Loucy (cell line): ENCODE measurements at regions not wholly inside any gene's neighbourhood (a gene's known extent, or its start where the extent isn't known, plus 50 kb on each side); places are given as distances from the start of the nearest gene placed in this dataset.

ENCODE experiments used
- EZH2phosphoT487 ChIP-seq: fragments of 200-600 bp; IDR thresholded peaks from 2 replicates; pipeline ENCODE4 v1.6.1; 2018; ENCODE audit warnings: antibody characterized with exemption, mild to moderate bottlenecking, moderate library complexity, borderline replicate concordance
- TF ChIP-seq, protein P1 (sequence below): fragments of 200-600 bp; sonication (generic); conservative IDR thresholded peaks from 2 replicates; pipeline ENCODE4 v1.5.1; 2014; ENCODE audit warnings: mild to moderate bottlenecking, antibody characterized with exemption, low read length

DNA sequence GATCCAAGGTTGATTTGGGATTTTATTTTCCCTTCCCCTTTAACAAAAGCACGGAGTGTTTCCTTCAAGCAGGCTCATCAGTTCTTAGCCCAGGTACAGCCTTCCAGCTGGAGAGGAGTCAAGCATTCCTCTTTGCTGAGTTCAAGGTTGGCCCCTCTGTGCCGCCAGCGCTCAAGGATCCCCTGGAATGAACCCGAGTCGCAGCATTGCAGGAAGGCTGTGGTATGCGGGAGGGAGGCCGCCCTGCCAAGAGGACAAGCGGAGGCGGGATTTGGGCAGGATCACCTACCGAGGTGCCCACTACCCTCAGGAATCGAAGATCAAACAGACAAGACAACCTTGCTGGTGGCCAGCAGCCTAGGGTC is 53.9 kb upstream of the NCOR2 start:
- TF ChIP-seq, protein P1, sequence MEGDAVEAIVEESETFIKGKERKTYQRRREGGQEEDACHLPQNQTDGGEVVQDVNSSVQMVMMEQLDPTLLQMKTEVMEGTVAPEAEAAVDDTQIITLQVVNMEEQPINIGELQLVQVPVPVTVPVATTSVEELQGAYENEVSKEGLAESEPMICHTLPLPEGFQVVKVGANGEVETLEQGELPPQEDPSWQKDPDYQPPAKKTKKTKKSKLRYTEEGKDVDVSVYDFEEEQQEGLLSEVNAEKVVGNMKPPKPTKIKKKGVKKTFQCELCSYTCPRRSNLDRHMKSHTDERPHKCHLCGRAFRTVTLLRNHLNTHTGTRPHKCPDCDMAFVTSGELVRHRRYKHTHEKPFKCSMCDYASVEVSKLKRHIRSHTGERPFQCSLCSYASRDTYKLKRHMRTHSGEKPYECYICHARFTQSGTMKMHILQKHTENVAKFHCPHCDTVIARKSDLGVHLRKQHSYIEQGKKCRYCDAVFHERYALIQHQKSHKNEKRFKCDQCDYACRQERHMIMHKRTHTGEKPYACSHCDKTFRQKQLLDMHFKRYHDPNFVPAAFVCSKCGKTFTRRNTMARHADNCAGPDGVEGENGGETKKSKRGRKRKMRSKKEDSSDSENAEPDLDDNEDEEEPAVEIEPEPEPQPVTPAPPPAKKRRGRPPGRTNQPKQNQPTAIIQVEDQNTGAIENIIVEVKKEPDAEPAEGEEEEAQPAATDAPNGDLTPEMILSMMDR, result no peak
- TF ChIP-seq EZH2phosphoT487, result no peak
